Stimulated activated CD8-positive, alpha-beta memory T cell treated with anti-CD3 and anti-CD28 coated beads, Interleukin-12 subunit alpha, Interleukin-12 subunit beta, amount 100 ng/mL, for 1 hour (primary cell): ENCODE measurements at regions not wholly inside any gene's neighbourhood (a gene's known extent, or its start where the extent isn't known, plus 50 kb on each side); places are given as distances from the start of the nearest gene placed in this dataset.
"Not testable (repeated sequence)": the region's sequence is repeated elsewhere in the genome, so short reads cannot be mapped to it uniquely, and the experiment has no call there.

Experiments
- DNase-seq: peaks from one replicate; pipeline ENCODE4 v3.0.0-alpha.2; 2020; ENCODE audit warnings: low read depth

DNA sequence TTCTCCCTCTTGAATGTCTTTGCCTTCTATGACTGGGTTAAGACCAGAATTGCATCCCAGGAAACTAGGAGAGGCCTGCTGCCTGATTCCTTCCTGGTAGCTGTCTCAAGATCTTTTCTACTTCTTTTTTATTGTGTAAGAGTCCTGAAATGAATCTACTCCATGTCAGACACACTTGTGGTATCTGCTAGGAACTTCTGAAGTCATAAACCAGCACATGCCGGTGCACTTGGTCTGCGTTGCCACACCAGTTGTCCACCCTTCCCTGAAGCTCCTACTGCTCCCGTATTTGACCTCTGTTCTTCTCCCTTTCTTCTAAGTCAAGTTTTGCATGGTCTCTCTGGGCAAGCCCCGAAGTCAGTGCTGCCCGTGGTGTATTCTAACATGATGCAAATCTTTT is 644.2 kb downstream of the ETS1 start:
- no peak for DNase-seq

DNA sequence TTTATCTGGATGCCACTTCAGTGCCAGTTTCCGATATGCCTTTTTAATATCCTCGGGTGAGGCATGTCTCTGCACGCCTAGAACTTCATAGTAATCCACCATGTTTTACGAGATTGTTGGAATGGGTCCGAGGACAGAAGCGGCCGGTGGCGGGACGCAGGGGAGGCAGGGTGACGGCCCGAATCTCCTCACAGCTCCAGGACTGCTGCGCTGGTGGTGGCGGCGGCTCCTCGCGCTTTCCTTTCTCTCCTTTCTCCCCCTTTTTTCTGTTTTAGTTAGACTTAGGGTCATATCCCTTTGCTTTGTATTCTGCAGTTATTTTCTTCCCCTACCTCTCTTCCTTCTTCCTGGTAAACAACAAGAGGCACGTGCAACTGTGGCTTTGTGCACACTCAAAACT is 645.8 kb downstream of the ETS1 start:
- DNase-seq: not testable (repeated sequence)

DNA sequence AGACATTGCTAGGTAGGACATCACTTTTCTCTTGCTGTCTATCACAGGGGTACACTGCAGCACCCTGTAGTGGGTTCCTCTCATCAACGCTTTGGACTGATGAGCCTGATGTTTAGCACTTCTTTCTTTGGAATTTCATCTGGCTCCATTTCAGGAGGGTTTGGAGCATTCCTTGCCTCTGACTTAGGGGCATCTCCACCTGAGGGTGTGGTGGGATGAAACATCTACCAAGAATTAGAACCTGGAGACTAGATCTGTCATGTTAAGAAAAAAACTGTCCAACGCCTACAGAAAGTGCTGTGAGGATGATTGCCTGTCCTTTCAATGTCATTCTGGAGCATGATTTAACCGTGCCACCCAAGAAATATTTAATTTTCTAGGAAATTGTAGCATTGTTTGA is 648.4 kb downstream of the ETS1 start:
- DNase-seq: no peak

DNA sequence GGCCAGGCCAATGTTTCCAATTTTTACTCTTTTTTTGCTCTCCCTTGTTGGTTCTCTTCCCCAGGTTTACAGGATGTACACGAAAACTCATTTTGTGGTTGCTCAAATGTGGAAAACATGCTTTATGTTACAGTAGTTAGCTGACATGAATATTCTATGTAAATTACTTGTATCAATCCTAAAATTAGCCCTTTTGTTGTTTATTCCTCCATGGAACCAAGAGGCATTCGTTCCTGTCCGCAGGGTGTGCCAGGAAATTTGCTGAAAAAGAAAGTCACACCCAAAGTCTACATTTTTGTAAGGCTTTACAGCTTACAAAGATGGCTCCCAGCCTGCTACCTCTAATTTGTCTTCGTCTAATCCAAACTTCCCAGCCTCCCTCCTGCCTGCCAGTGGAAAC is 652.3 kb downstream of the ETS1 start:
- DNase-seq: no peak

DNA sequence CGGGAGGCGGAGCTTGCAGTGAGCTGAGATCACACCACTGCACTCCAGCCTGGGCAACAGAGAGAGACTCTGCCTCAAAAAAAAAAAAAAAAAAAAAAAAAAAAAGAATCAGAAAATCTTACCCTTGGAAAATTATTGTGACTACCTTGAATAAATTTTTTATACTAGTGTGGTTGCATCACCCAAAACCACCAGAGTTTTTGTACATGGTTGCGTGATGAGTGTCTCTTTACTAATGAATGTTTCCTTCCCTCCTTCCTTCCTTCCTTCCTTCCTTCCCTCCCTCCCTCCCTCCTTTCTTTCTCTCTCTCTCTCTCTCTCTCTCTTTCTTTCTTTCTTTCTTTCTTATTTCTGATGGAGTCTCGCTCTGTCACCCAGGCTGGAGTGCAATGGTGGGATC is 653.4 kb downstream of the ETS1 start:
- not testable (repeated sequence) for DNase-seq

DNA sequence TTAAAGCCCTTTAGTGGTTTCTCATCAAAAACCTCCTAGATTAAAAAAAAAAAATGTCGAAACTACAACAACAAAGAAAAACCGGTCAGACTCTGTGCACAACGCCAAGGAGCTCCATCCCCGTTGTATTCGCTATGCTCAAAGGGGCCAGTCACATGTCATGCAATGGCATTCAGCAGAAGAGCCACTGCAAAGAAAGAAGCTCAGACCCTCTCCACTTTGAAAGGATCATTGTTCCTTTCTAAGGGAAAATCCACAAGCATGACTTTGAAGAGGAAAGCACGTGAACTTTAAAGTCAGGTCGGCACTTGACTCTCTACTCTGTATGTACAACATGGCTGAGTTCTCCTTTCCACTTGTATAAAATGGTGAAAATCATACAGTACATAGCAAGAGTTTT is 655.6 kb downstream of the ETS1 start:
- DNase-seq: no peak

DNA sequence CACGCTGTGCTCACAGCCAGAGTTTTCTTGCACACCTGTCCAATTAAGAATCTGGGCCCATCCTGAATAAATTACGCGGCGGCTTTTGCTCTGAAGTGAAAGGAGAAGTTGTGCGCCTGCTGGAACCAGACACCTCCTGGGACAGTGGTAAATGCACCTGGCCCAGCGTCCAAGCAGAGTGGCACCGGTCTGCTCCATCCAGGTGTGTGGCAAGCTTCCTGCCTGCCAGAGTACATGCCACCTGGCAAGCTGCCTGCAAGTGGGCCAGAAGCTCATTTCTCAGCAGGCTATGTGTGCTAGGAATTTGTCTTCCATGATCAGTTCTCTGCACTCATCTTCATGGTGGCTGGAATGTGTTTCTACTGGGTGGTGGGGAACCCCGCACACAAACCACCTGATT is 660.6 kb downstream of the ETS1 start:
- no peak for DNase-seq

DNA sequence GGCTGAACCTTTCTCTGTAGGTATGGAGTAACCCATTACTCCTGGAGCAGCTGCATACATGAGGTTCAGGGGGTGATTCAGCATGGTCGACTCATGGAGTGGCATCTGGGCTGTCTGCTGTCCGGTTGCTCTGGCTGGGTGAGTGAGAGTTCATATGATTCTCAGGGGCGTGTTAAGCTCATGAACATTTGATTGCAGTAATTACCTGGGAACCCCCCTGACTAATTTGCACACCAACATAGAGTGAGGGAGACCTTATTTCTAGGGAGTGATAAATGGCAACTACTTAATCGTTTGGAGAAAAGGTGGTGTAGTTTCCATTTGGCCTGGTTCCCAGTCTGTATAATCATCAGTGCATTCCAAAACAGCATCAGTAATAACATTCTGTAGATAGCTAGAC is 661.9 kb downstream of the ETS1 start:
- DNase-seq: no peak

DNA sequence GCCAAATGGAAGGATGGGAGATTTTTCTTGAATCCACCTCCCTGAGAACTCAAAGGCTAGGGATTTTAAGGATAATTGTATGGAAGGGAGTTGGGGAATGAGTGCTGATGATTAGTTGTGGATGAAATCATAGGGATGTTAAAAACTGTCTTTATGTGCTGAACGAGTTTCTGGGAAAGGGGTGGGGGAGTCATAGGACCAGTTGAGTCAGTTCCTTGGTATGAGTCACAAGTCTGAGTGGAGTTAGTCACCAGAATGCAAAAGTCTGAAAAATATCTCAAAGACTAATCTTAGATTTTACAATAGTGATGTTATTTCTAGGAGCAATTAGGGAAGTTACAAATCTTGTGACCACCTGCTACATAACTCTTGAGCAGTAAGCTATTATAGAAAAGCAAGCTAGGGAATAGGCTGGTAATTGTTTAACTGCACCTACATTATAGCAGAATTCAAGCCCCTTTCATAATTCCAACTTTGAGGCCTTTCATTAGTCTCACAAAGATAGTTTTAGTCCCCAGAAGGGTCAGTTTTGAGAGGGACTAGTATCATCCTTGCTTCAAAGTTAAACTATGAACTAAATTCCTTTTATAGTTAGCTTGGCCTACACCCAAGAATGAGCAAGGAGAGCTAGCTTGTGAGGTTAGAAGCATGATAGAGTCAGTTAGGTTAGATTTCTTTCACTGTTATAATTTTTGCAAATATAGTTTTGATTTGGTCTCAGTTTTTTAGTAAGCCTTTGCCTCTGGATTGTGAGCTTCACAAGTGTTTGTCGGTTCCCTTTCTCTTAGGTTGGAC is 668.0 kb downstream of the ETS1 start:
- no peak for DNase-seq

DNA sequence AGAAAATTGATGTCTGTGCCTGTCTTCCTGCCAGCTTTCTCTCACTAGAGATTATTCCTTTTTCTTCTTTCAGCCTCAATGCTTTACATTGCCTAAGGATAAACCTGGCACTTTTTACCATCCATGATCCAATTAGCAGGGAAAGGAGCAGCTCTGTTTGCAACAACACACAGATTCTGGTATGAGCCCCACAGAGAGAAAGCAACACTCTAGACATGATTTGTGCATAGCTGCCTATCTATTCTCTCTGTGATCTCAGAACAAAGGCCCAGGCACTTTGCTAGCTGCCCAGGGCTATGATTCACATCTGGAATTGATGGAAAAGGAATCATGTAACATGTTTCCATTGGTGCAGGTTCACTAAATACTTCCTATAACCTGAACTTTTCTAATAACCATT is 685.0 kb downstream of the ETS1 start:
- no peak for DNase-seq

DNA sequence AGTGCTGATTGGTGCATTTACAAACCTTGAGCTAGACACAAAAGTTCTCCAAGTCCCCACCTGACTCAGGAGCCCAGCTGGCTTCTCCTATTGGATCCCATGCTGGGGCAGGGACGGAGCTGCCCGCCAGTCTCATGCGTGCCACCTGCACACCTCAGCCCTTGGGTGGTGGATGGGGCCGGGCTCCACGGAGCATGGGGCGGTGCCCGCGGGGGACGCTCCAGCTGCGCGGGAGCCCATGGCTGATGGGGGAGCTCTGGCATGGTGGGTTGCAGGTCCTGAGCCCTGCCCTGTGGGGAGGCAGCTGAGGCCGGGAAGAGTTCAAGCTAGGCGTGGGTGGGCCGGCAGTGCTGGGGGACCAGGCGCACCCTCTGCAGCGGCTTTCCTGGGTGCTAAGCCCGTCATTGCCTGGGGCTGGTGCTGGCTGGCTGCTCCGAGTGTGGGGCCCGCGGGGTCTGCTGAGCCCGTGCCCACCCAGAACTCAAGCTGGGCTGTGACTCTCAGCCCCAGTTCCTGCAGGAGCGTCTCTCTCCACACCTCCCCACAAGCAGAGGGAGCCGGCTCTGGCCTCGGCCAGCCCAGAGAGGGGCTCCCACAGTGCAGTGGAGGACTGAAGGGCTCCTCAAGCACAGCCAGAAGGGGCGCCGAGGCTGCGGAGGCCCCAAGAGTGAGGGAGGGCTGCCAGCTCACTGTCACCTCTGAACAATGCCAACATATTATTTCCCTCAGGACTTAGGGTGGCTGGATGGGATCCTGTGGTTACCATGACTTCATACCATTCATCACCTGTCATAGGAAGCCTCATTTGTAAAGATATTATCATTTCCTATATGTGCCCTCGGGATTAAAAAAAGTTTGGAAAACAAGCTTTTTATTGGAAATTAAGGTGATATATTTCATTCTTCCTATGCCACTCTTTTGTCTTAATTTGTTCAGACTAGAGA is 688.7 kb downstream of the ETS1 start:
- no peak for DNase-seq

DNA sequence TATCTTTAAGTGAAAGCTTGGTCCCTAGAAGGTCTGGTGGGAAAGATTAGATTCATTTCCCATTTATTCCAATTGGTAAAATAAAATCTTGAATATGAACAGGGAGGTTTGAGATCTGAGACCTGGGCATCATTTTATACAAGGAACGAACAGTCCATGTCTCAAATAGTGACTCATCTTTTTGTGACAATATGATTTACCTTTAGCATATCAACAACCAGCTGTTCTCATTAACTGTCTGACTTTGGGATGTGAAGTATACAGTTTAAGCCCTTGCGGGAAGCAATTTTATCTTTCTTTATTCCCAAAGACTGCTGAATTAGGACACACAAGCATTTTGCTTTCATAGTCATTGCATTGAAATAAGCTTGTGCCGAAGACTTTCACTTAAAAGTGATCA is 691.6 kb downstream of the ETS1 start:
- DNase-seq: no peak

DNA sequence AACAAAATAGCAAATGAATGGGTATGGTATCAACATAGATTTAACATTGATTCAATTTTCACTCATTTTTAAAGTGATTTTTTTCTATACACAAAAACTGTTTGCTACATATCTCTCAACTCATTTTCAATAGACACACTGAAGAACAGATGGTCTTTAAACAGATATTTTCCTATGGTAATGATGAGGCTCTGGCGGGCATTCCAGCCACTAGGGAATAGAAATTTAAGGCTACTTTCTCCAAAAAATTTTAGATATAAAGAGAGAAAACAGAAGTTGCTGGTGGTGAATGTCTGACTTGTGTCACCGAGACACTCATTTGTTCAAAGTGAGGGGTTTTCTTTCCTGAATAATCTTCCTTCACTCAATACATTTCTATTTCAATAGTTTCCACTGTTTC is 693.0 kb downstream of the ETS1 start:
- no peak for DNase-seq

DNA sequence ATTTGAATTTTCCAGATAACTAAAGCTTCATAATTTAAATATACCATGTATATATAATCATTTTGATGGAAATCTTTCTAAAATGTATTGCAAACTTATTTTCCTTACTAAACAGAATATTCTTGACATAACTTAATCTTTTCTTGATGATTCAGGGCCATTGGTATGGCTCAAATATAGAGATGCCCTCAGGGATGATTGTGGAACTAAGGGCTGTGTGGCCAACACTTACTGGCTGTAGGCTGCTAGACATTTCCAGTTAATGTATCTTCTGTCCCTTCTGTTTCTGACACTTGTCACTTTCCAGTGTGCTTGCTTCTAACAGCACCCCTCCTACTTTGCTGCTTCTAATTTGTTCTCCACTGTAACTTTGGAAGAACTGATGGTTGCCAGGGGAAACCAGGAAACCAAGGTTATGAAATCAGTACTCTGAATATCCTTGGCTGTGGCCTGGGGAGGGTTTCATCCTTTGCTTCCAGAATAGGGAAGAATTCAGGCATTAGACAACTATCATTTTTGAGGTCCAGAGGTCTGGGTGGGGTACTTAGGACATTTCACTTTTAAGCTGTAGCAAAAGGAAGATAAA is 697.2 kb downstream of the ETS1 start:
- no peak for DNase-seq

DNA sequence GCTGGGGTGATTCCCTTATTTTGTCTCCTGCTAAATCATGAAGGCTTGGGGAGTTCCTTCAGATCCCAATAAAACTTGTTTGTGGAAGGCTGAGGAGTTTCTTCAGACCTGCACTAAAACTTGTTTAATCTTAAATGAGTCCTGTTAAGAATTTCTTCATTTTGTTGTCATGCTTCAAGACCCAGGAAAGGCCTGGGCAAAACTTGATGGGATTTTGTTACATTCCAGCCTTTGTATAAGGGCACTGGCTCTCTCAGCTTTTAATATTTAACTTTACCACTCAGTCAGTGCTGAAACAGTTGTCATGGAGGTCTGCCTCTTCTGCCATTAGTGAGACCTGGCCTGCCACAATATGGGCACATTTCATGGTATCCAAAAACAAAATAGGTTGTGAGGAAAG is 699.0 kb downstream of the ETS1 start:
- no peak for DNase-seq

DNA sequence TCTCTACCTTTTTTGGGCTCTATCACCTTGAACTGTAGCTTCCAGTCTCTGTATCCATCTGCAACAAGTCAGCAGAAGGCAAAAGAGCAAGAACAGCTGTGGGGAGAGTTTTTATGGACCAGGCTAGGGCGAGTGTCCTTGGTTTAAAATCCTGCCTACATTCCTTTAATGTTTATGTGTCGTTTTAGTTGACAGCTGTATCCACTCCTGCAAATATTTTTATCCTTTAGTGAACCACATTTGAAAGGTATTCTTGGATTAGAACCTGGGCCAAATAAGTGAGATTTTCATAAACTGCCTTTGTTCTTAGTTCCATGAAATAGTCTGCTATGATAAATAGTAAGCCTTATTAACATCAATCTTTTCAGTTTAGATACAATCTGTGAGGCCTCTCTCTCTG is 712.2 kb downstream of the ETS1 start:
- DNase-seq: no peak

DNA sequence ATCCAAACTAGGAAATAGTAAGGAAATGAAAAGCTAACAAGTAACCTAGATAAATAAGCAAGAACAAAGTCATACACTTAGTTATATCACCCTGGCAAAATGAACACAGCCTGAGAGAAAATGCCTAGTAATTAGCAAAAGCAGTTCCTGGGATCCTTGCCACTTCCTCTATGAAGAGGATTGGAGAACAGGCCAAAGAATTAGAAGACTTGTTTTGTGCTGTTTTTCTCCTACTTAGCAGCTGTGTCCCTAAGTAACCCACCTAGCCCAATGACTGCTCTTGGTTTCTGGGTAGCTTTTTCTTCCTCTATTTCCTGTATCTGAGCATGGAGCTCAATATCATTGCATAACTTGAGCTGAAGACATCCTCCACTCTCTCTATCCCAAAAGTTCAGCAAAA is 713.9 kb downstream of the ETS1 start:
- DNase-seq: no peak

DNA sequence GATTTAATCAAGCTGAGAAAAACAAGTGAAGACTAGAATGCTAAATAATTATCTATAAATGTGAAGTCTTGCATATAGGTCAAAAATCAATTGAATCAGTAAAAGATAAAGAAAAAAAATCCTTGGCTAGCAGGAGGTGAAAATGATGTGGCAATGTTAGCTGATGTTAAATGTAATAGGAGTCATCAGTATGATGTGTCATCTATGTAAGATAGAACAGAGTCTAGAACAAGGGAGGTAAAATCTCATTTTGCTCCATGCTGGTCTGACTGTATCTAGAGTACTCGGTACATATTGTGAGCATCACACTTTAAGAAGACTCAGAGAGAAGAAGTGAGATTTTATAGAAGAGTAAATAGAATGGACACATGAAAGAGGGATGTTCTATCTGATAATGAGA is 721.2 kb downstream of the ETS1 start:
- DNase-seq: no peak

DNA sequence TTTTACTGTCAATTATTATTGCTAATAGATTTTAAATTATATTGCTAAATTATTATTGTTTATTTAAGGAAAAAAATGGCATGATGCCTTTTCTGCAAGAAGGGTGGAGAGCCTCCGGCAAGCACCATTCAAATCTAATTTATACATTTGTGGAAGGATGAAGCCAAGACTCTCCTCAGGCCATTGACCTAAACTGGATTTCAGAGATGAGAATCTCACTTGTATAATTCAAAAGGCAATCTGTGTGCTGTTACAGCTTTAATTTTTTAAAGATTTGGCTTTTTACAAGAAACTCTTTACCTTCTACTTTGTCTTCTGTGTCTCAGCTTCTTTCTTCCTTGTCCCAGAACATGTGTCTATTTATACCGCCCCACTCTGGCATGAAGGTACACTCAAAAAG is 722.5 kb downstream of the ETS1 start:
- DNase-seq: no peak

DNA sequence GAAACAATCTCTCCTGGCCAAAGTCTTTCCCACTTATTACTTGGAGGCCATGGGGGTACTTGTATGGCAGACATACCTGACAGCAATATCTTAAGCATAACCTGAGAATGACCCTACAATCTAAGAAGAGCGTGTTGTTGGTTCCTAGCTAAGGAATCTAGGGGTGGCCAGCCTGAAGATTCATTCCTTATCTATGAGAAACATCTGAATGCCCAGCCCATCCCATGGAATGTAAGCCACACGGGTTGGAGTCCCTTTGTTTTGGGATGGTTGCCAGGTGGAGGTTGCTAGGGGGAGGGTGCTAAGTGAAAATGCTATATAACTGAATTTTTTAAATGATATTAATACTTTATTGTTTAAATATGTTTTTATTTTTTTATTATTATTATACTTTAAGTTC is 725.0 kb downstream of the ETS1 start:
- no peak for DNase-seq

DNA sequence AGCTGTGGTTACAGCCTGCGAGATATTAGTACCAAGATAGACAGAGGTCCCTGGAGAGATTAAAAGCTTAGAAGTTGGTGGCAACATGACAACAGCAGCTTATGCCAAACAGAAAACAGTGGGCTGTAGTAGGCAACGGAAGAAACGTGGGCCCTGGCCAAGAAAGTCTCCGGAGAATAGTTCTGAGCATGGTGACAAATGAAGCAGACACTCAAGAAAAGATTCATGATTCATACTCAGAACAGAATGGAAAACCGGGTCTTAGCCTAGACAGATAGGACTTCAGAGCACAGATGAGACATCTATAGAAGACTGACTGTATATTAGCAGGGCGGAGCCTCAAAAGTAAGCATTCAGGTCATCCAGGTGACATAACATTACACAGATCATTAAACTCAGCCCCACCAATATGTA is 727.4 kb downstream of the ETS1 start:
- DNase-seq: no peak

DNA sequence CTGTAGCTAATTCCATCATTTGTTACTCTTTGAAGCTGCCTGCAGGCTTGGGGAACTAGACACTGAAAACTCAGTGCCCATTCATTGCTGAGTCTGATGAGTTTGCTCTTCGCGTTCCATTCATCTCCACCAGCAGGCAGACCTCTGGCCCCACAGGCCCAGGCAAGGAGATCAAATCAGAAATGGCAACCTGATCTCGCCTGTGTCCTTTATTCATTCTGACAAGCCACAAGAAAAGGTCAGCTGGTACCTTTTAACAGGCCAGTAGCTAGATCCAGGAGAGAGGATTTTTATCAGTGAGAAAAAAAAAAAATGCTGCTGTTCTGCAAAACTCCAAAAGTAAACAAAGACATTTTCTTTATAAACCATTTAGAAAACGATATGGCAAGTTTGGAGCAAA is 742.5 kb downstream of the ETS1 start:
- no peak for DNase-seq
